Dermis microvascular lymphatic vessel endothelial cell (primary cell): ENCODE measurements at regions not wholly inside any gene's neighbourhood (a gene's known extent, or its start where the extent isn't known, plus 50 kb on each side); places are given as distances from the start of the nearest gene placed in this dataset.

Experiments
- DNase-seq, 2 donors: peaks; one replicate each; pipeline versions ENCODE4 v3.0.0 to v3.0.0-alpha.2; 2010; ENCODE audit warnings: low read depth in 2 of 2

DNA sequence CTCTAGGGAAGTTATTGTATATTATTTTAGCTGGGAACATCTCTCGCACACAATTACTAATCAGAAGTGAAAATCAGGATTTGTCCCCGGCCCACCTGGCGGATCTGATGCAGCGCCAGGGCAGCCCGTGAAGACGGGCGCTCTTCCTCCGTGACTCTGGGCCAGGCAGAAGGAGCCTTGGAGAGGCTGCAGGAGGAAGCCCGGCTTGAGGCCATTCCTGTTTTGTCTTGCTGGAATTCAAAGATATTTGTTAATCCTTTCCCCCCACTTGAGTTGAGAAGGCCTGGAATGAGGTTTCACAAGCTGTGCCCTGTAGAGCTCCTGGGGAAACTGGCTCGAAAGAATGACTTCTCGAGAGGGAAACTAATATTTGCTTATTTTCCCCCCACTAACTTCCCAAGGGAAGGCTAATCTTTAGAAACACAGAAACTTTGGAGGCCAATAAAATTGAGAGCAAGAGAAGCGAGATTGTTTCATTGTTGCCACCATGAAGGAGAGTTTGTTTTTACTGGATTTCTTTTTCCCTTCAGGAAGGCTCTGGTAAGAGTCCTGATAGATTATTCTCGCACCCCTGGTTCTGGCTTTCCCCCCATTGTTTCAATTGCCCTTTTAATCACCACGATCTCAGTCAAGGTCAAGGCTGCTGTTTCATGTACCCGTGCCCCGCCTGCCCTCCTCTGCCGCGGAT is 92.8 kb upstream of the SEPTIN5 start:
- peak in 1 of 2 donors; percentile 12 for DNase-seq

DNA sequence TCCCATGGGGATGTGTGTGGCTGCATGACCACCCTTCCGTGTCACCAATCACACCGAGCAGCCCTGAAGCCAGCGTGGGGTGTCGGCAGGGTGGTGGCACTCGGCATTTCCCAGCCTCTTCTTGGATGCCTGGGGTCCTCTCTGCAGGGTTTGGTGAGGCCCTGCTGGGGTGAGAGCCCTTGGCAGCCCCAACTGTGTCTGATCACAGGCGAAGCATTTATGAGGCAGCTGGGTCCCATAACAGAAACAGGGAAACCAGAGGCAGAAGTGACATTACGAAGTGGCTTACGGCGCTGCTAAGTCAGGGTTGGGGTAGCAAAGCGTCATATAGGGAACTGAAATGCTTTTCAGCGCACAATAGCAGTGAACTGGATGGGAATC is 92.3 kb upstream of the SEPTIN5 start:
- DNase-seq, result no peak

DNA sequence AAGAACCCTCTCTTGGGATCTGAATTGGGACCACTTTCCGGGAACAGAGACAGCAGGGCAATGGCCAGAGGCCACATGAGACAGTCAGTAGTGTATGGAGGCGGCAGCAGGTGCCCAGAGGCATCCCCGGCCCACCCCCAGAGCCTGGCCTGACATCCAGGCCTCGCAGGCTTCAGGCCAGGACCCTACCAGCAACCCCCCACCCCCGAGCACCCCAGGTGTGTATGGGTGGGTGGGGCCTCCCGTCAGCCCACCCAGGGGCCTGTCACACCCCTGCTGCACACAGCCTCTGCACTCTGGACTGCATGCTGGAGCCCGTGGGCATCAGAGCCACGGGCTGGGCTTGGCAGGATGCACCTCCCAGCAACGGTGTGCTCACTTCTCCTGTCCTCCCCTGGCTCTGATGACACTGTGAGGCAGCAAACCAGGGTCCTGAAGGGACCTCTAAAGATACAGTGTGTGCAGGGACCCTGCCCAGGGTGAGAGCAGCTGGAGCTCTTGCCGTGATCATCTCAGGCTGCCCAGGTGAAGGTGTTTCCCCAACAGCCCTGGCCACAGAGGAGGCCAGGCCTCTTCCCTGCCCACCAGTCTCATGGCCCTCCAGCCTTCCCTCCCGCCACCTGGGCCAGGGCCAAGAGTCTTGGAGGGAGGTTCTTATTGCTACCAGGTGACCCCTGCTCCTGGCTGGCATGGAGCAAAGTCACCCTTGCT is 88.8 kb upstream of the SEPTIN5 start:
- DNase-seq, result no peak

DNA sequence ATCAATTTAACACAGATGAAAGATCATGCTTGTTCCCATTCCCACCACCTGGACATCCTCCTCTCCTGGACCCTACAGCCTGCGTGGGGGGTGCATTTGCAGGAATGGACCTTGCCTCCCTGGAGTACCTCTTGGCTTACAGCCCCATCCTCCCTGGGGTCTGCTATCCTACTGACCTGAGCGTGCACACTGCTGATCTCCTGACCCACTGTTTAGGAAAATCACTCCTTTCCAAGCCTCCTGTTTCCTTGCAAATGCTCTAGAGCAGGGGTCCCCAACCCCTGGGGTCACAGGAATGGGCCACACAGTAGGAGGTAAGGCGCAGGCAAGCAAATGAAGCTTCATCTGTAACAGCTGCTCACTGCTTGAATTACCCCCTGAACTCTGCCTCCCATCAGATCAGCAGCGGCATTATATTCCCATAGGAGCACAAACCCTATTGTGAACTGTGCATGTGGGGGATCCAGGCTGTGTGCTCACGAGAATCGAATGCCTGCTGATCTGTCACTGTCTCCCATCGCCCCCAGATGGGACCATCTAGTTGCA is 88.2 kb upstream of the SEPTIN5 start:
- DNase-seq, result no peak

DNA sequence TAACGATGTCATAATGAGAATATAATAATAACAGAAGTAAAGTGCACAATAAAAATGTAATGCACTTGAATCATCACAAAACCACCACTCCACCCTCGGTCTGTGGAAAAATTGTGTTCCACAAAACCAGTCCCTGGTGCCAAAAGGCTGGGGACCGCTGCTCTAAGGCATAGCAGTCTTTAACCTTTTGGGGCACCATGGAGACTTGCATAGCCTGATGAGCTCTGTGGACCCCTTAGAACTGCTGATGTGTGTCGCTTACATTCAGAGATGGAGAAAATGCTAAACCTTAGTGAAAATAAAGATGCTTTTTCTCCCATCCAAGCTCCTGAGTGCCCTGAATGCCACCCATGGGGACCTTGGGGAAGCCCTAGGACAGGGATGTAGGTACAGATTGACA is 87.6 kb upstream of the SEPTIN5 start:
- no peak for DNase-seq

DNA sequence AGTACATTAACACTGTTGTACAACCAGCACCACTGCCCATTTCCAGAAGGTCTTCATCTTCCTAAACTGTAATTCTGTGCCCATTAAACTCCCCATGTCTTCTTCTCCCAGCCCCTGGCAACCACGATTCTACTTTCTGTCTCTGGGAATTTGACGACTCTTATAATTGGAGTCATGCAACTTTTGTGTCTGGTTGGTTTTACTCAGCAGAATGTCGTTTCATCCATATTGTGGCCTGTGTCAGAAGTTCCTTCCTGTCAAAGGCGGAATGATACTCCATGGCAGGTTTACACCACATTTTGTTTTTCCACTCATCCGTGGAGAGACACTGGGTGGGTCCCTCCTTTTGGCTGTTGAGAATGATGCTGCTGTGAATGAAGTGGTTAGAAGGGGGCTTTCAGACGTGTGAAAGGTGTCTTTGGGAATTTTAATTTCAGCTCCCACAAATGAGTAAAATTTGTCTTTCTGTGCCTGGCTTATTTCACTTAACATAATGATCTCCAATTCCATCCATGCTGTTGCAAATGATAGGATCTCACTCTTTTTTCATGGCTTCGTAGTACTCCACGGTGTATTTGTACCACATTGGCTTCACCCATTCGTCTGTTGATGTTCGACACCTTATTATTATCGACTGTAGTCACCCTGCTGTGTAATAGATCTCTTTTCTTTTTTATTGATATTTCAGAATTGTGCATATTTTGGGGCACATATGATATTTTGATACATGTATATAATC is 86.1 kb upstream of the SEPTIN5 start:
- DNase-seq, result no peak

DNA sequence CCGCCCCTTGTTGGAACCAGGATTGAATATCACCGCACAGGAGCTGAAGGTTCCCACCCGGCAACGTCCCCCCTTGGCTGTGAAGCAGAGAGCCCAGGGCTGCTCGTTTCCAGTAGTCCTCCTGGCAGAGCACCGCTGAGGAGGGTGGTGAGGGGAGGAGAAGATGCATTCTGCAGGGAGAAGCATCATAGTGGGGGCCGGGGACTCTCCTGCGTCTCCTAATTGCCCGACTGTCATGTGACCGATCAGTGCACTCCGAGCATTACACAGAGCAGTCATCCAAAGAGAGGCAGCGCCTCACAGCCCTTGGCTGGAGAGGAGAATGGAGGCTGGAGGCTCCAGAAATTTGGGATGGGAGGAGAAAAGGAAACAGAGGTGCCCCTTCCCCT is 85.0 kb upstream of the SEPTIN5 start:
- DNase-seq, result no peak

DNA sequence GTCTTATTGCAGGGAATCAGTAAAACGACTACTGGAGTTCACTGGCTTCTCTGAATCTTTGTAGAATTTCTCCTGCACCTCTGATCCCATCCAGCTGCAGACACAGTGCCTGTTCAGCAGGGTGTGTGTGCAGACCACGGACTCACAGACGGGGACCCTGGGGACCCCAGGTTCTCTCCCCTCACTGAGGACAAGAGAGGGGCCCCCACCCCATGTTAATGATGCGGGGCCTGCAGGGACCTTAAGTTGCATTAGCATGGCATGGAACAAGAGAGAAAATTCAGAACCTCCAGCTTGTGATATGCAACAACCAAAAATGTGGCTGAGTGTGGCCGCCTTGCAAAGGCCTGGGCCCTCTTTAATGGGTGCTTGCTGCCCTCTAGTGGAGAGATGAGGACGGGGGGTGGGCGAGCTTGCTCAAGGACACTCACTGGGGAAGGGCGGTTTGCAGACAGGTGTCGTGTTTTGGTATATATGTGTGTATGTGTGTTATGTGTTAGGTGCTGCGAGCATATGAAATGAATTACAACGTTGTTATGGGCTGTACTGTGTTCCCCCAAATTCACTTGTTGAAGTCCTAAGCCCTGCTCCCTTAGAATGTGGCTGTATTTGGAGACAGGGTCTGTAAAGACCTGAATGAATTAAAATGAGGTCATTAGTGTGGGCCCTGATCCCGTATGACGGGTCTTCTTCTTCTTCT is 84.4 kb upstream of the SEPTIN5 start:
- peak; percentile 71 to 83 for DNase-seq

DNA sequence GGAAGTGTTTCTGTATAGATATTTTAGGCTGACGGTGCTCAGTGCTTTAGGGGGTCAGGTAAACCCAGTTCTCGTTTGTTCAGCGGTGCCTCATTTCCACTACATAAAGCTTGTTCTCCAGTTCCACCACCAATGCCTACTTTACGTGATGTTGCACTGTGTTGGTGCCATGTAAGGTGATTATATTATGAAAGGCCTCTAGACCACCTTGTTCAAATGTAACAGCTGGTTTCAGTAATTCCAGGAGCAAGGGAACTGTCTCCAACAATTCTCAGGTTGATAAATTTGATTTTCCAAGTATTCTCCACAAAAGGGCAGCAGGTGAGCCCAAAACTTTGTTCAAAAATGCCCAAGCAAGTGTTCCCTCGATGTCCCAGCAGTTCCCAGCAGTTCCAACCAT is 83.7 kb upstream of the SEPTIN5 start:
- DNase-seq, result no peak

DNA sequence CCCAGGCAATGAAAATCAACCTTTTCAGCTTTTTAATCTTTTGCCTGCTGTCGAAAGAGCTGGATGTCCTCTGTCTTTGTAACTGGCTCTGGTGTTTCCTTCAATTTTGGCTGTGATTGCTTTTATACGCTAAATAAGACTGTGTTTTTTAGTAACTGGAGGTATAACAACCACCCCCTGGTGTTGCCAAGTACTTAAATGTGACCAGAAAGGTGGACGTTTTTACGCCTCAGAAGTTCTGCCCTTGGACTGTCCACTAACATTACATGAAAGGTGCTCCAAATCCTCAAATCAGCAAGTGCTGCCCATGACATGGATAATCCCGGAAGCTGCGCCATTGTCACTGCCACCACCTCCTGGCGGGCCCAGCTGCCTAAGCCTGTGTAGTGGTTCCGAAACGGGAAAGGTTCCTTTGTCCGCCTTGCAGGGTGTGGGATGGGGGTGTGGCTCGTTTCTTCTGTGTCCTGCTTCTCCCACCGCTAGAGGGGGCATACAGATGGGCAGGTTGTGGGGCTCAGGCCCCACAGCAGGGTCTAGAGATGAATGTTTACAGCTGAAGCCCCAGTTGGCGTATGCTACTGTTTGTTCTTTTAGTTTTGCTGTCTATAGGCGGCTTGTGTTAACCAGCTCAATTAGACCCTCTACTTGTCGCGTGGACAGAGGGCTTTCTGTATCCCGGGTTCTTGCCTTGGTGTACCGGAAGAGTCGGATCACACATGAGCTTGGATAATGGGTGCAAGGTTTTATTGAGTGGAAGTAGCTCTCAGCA is 82.2 kb upstream of the SEPTIN5 start:
- peak in 1 of 2 donors; percentile 71 for DNase-seq

DNA sequence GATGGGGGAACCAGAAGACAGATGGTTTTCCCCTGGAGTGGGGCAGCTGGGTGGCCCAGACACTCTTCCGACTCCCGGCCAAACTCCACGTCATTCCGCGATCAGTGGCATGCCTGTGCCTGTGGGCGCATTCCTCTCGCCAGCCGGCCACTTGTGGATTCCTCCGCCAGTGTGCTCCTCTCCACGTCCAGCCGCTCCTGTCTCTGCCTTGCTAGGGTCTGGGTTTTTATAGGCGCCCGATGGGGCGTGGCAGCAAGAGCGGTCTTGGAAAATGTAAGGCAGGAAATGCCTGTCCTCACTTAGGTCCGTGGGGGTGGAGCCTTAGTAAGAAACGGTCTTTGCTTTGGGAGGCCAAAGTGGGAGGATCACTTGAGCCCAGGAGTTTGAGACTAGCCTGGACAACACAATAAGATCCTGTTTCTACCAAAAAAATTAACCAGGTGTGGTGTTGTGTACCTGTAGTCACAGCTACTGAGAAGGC is 81.6 kb upstream of the SEPTIN5 start:
- DNase-seq, result no peak

DNA sequence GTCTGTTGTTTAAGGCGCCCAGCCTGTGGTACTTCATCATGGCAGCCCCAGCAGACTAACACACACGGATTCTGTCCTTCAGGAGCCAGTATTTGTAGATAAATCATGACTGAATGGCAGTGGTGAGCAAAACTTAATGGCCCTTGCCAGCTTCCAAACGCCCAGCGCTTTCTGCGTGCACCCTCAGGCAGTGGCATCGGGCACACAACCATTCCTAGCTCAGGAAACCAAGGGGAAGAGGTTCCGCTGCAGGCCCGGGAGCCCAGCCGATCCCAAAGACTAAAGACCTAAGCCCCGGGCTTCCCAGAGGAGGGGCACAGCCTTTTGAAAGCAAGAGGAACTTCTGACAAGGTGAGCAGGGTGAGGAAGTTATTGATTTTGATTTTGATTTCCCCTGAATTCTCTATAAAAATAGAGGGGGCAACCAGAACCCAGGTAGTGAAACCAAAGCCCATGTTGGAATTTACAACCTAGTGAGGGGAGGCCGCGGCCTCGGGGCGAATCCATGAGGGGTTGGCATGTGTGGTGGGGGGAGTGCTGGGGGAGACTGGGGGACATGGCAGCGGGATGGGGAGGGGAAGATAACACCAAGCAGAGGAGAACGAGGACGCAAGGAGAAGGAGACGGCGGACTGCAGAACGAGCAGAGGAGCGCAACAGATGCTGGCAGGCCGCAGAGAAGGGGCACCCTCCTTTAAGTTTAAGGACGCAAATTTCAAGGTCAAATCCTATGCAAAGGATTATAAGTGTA is 79.9 kb upstream of the SEPTIN5 start:
- DNase-seq, result no peak

DNA sequence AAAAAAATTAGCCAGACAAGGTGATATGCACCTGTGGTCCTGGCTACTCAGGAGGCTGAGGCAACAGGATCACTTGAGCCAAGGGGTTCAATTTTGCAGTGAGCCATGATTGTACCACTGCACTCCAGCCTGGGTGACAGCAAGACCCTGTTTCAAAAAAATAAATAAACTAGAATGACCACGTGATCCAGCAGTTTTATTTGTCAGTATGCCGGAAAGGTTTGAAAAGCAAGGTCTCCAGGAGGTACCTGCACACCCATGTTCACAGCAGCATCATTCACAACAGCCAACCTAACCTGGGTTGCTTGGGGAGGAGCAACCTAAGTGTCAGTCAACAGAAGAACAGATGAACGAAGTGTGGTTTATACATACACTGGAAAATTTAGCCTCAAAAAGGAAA is 78.7 kb upstream of the SEPTIN5 start:
- DNase-seq, result no peak

DNA sequence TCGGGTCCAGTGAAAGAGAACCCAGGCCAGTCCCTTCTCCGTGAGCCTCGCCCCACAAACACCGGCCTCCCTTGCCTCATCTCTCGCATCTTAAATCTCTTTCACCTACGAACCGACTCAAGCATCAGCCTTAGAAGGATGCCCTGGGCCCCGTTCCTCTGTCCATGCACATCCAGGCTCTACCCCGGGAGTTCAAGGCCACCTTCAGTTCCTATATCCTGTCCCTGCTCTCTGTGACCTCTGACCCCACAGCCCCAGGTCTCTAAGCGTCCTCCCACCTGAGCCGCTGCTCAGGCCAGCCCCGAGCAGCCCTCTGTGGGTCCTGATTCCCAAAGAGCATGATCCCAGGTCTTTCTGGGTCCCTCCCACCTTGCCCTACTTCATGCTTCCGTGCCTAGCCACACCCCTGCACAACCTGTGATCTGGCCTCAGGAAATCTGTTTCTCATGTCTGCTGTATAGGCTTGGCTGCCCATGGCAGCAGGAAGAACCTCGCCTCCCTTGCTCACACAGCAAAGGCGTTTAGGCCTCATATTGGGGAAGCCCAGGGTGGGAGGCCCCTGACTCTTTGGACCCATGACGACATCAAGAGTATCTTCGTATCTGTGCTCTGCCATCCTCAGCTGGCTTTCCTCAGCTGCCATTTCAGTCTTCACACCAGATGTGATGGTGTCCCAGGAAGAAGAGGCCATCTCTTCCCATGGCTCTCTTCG is 77.5 kb upstream of the SEPTIN5 start:
- DNase-seq, result no peak

DNA sequence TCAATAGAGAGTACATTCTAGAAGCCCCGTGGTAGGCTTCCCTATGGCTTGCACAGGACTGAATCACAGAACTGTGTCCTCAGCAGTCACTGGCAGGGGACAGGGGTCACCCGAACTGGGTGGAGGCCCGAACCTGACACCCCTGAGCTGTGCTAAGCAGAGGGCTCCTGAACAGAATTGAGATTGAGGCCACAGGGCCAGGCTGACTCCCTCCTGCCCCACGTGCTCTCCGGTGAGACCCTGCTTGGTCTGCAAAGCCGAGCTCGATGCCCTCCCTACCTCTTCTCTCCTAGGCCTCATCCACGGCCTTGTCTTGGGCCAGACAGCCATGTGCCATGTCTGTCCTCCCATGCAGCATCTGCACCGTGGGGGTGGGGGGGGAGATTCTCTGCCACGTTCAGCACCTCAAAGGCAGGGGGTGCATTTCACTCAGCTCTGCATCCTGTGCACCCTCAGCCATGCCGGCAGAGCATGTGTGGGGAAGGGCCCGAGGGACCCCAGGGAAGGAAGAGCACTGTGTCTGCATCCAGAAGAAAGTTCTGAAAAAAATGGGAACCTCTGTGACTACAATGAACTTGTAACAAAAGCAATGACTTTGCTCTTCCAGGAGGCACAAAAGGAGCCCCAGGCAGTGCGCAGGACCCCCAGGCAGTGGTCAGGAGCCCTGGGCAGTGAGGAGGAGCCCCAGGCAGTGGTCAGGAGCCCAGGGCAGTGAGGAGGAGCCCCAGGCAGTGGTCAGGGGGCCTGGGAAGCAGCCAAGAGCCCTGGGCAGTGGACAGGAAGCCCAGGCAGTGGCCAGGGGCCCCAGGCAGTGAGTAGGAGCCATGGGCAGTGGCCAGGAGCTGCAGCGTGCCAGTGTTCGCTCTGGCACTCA is 76.7 kb upstream of the SEPTIN5 start:
- no peak for DNase-seq

DNA sequence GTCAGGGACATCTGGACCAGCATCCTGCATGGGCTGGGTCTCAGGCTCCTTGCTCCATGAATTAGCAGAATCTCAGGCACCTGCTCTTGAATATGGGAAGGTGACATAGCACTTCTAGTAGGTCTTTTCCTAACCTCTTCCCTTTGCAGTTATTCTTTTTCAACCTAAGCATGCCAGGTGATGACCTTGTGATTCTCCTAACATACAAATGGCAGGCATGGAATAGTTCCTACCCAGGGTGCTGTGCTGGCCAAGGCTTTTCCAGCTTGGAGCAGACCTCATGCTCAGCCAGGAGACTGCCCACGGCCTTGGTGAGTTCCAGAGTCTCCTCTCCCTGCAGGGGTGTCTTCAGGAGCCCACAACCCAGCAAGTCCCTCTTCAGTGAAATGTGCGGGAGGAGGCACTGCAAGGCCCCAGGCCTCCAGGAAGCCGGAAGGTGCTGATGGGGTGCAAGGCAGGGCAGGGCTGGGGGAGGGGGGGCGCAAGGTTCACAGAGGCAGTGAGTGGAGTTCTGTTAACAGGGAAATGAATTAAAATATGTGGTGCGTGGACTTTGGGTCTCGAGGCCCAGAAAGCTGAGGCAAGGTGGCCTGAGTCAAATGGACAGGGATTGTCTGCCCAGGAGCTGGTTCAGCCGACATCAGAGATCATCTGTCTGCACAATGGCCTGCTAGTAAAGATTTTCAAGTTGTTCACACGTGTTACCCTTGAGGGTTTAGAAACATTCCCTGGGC is 75.9 kb upstream of the SEPTIN5 start:
- DNase-seq, result no peak

DNA sequence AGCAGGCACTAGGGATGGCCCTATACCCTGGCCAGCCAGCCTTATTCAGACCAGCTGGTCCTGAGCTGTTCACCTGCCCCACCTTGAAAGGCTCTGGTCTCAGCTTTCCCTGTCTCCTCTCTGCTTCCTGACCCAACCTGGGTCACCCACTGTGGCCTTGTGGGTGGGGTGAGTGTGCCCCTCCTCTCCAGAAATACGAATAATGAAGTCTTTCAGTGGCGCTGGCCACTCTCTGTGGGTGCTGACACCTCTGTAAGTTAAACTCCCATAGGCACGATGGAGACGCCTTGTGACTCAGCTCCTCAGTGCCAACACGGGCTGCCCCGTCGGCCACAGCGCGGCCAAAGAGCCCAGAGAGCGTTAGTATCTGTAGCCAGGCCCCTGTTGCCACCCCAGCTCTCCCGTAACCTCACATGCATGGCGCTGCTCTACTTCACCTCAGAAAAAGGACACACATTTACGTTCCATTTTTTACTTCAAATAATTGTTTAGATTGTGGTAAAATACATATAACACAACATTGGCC is 74.6 kb upstream of the SEPTIN5 start:
- DNase-seq, result no peak

DNA sequence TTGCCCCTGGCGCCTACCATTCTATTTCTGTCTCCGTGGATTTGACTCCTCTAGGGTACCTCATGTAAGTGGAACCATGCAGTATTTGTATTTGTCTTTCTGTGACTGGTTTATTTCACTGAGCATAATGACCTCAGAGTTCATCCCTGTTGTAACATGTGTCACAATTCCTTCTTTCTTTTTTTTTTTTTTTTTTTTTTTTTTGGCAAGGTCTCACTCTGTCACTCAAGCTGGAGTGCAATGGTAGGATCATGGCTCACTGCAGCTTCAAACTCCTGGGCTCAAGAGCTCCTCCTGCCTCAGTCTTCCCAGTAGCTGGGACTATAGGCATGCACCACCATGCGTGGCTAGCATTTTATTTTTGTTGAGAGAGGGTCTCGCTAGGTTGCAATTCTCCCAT is 74.0 kb upstream of the SEPTIN5 start:
- no peak for DNase-seq
